GM23338 (cell line): ENCODE measurements at regions not wholly inside any gene's neighbourhood (a gene's known extent, or its start where the extent isn't known, plus 50 kb on each side); places are given as distances from the start of the nearest gene placed in this dataset.

Source experiments
- CTCF ChIP-seq, 2 experiments: fragments of 200-600 bp in 1 of 2; sonication (generic) in 1 of 2; conservative IDR thresholded peaks; 2 replicates each; pipeline versions ENCODE4 v1.5.1 to v1.6.1; 2016 to 2017; ENCODE audit warnings: antibody characterized with exemption in 2 of 2, low read depth in 2 of 2, mild to moderate bottlenecking in 2 of 2, moderate library complexity in 1 of 2
- EZH2 ChIP-seq: fragments of 200-600 bp; sonication (generic); IDR thresholded peaks from one replicate; pipeline ENCODE4 v1.8.0; 2017; ENCODE audit warnings: antibody characterized with exemption, mild to moderate bottlenecking, low read depth; ENCODE audit not compliant: unreplicated experiment
- EZH2phosphoT487 ChIP-seq: fragments of 200-600 bp; sonication (generic); IDR thresholded peaks from one replicate; pipeline ENCODE4 v1.8.1; 2018; ENCODE audit warnings: antibody characterized with exemption; ENCODE audit not compliant: unreplicated experiment

DNA sequence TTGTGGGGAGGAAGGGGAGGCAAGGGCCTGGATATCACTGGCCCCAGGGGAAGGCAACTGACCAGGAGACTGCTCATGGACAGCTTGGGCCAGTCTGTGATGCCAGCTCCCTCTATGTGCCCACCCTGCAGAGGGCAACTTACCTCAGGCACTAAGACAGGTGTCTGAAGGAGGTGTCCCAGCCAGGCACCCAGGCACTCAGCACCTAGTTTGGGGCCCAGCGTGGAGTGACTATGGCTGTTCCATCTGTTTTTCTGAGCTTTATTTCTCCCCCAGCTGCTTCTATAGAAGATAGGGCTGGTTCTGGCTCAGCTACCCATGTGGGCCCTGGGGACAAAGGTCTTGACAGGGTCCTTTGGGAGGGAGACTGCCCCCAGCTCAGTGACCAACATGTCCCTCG is 150.6 kb upstream of the PCBD1 start:
- TF ChIP-seq EZH2 (no peak), CTCF (conservative IDR thresholded peaks at IDR 0.05; ENCODE audit: low read depth in 2 of 2) (no peak), EZH2phosphoT487 (no peak)
